ENCODE measurements at regions not wholly inside any gene's neighbourhood (a gene's known extent, or its start where the extent isn't known, plus 50 kb on each side); places are given as distances from the start of the nearest gene placed in this dataset.

DNA sequence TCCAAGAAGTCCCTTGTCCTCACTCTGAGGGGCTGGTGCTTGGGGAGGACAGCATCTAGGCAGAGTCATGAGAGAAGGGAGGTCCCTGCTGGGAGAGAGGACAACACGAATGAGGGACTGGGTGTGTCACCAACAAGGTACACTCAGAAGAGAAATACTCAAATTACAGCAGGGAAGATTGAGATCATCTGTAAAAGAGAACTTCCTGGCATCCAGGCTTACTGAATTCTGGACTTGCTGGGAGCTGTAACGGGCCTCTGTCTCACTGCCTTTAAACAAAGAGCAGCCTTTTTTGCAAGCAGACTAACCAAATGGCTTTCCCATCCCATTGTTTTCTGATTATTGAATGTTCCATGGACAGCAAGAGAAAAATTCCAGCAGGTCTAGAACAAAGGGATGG is 195.7 kb upstream of the RAB4A start:
- Mint-ChIP-seq H3K9me3 (no peaks in the 10 kb centered on the region), H3K4me1 (ENCODE audit: low read depth) (peaks cover 7% of the 10 kb centered on the region), H3K4me3 (ENCODE audit: low read depth) (no peak overlapping the region), H3K27ac (no peak overlapping the region), H3K36me3 (ENCODE audit: low read depth) (no peaks in the 10 kb centered on the region), H3K27me3 (ENCODE audit: low read depth) (peaks cover 6% of the 10 kb centered on the region)
- intact Hi-C loops (cut with micrococcal nuclease) = no loop called here
- no peak for DNase-seq (ENCODE audit: low spot score)

DNA sequence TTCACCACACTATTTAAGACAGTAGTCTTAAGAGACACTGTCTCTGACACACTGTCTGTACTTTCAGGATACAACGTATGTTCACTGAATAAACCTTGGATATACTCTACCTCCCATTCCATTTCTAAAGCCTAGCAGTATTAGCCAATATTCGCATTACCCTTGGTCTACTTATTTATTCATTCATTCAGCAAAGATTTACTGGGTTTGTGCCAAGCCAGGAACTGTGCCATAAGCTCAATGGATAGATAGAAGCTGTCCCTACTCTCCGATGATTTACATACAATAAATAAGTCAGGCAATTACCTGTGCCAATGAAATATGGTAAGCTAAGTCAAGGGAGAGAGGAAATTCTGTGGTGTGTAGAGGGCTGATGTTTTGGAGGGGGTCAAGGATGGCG is 195.2 kb upstream of the RAB4A start:
- intact Hi-C loops (cut with micrococcal nuclease) = no loop called here
- Mint-ChIP-seq H3K36me3 (ENCODE audit: low read depth) (no peaks in the 10 kb centered on the region), H3K4me3 (ENCODE audit: low read depth) (no peak overlapping the region), H3K9me3 (no peaks in the 10 kb centered on the region), H3K27me3 (ENCODE audit: low read depth) (peaks cover 6% of the 10 kb centered on the region), H3K4me1 (ENCODE audit: low read depth) (peaks cover 7% of the 10 kb centered on the region), H3K27ac (no peak overlapping the region)
- DNase-seq (ENCODE audit: low spot score) = no peak

DNA sequence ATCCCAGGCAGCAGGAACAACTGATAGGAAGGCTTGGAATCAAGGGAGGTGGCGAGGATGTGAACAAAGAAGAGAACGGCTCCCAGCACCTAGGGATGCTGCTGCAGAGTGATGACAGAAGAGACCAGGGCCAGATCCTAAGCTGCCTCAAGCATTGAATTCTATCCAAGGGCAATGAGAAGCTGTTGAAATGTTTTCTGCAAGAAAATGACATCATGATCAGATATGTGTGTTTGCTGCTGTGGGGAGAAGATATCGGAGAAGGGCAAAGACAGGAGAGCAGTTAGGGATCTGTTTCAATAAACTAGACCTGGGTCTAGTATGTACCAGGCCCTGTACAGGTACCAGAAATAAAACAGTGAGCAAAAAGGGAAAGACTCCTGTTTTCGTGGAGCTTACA is 194.7 kb upstream of the RAB4A start:
- Mint-ChIP-seq H3K4me3 (ENCODE audit: low read depth) (no peak overlapping the region), H3K4me1 (ENCODE audit: low read depth) (peaks cover 7% of the 10 kb centered on the region), H3K36me3 (ENCODE audit: low read depth) (no peaks in the 10 kb centered on the region), H3K27ac (no peak overlapping the region), H3K9me3 (no peaks in the 10 kb centered on the region), H3K27me3 (ENCODE audit: low read depth) (peaks cover 6% of the 10 kb centered on the region)
- no peak for DNase-seq (ENCODE audit: low spot score)
- intact Hi-C loops (cut with micrococcal nuclease) = no loop called here

DNA sequence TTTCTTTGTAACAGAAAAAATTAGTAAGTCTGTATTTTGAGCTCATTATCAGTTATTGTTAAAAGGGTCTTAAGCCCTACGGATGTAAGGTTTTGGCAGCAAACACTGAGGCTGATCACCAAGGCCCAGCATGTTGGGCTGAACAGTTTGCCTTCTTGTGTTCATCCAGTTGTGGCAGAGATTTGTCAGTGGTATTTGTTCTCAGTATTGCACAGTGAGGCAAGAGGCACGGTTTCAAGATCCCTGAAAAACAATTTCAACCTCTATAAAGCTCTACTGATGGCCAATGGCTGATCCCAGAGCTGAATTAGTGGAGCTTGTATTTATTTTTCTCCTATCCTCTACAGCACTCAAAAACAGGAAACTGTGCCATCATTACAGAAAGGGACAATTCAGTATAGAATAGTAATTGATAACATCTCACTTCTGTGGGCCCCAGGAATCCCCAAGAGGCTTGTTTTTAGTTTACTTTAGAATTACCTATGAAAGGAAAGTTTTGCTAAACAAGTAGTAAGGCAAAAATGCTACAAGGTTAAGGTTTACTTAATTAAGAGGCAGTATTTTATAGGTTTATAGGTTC is 191.8 kb upstream of the RAB4A start:
- Mint-ChIP-seq H3K9me3 (peaks cover 22% of the 10 kb centered on the region), H3K4me1 (ENCODE audit: low read depth) (peaks cover 7% of the 10 kb centered on the region), H3K27ac (no peak overlapping the region), H3K27me3 (ENCODE audit: low read depth) (peaks cover 17% of the 10 kb centered on the region), H3K36me3 (ENCODE audit: low read depth) (peaks cover 3% of the 10 kb centered on the region), H3K4me3 (ENCODE audit: low read depth) (no peak overlapping the region)
- DNase-seq (ENCODE audit: low spot score) = no peak
- intact Hi-C loops (cut with micrococcal nuclease) = loop anchor here (1.0 kb wide), 1 partner anchor 284 kb away; no protein-coding TSS in a partner anchor

DNA sequence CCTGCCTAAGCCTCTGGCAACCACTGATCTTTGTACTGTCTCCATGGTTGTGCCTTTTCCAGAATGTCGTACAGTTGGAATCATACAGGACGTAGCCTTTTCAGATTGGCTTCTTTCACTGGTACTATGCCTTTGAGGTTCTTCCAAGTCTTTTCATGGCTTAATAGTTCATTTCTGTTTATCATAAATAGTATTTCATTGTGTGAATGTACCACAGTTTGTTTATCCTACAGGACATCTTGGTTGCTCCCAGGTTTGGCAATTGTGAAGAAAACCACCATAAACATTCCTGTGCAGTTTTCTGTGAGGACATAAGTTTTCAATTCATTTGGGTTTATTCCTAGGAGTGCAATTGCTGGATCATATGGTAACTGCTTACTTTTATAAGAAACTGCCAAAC is 190.6 kb upstream of the RAB4A start:
- Mint-ChIP-seq H3K27me3 (ENCODE audit: low read depth) (peaks cover 26% of the 10 kb centered on the region), H3K9me3 (peaks cover 22% of the 10 kb centered on the region), H3K4me3 (ENCODE audit: low read depth) (no peak overlapping the region), H3K4me1 (ENCODE audit: low read depth) (peaks cover 7% of the 10 kb centered on the region), H3K27ac (no peak overlapping the region), H3K36me3 (ENCODE audit: low read depth) (peaks cover 3% of the 10 kb centered on the region)
- no peak for DNase-seq (ENCODE audit: low spot score)
- intact Hi-C loops (cut with micrococcal nuclease) = no loop called here

DNA sequence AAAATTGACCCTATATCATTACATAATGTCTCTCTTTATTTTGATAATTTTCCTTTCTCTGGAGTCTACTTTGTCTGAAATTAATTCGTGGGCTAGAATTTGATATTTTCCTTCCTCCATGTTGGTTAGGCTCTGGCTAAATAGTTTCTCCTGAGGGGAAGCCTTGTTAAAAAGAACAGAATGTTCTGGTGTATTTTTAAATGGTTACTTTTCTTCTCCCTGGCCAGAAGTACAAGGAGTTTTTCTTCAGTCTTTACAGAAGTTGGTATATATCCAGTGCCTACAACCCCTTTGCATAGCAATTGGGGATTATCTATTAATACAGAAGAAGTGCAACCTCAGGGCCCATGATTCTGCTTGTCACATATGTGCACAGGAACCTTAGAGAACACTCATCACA is 185.6 kb upstream of the RAB4A start:
- Mint-ChIP-seq H3K36me3 (ENCODE audit: low read depth) (peaks cover 3% of the 10 kb centered on the region), H3K4me3 (ENCODE audit: low read depth) (no peak overlapping the region), H3K9me3 (peaks cover 22% of the 10 kb centered on the region), H3K4me1 (ENCODE audit: low read depth) (no peaks in the 10 kb centered on the region), H3K27ac (no peak overlapping the region), H3K27me3 (ENCODE audit: low read depth) (peaks cover 29% of the 10 kb centered on the region)
- intact Hi-C loops (cut with micrococcal nuclease) = no loop called here
- DNase-seq (ENCODE audit: low spot score) = no peak

DNA sequence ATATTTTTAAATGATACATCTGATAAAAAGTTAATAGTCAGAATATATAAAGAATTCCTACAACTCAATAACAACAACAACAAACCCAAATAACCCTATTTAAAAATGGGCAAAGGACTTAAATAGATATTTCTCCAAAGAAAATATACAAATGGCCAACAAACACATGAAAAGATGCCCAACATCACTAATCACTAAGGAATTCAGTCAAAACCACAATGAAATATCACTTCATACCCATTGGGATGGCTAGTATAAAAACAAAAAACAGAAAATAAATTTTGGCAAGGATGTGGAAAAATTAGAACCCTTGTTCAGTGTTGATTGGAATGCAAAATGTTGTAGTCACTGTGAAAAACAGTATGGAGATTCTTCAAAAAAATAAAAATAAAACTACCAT is 184.8 kb upstream of the RAB4A start:
- no peaks in the 10 kb centered on the region for H3K4me1 Mint-ChIP-seq (ENCODE audit: low read depth)
- peaks cover 32% of the 10 kb centered on the region for H3K27me3 Mint-ChIP-seq (ENCODE audit: low read depth)
- intact Hi-C loops (cut with micrococcal nuclease) = no loop called here
- H3K36me3 Mint-ChIP-seq (ENCODE audit: low read depth) = peaks cover 3% of the 10 kb centered on the region
- no peak overlapping the region for H3K27ac Mint-ChIP-seq
- no peak overlapping the region for H3K4me3 Mint-ChIP-seq (ENCODE audit: low read depth)
- no peak for DNase-seq (ENCODE audit: low spot score)
- H3K9me3 Mint-ChIP-seq = peaks cover 22% of the 10 kb centered on the region

DNA sequence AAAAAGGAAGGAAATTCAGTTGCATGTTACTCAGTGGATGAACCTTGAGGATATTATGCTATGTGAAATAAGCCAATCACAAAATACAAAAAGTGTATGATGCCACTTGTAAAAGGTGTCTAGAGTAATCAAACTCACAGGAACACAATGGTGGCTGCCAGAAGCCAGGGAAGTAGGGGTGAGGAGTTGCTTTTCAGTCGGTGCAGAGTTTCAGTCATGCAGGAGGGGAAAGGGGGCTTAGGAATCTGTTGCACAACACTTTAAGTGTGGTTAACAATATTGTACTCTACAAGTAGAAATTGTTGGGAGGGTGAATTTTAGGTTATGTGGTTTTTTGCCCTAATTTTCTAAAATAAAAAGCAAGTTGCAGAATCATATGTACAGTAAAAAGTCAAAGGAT is 184.2 kb upstream of the RAB4A start:
- no peak for DNase-seq (ENCODE audit: low spot score)
- Mint-ChIP-seq H3K4me1 (ENCODE audit: low read depth) (no peaks in the 10 kb centered on the region), H3K4me3 (ENCODE audit: low read depth) (no peak overlapping the region), H3K36me3 (ENCODE audit: low read depth) (peaks cover 3% of the 10 kb centered on the region), H3K27me3 (ENCODE audit: low read depth) (peaks cover 30% of the 10 kb centered on the region), H3K27ac (no peak overlapping the region), H3K9me3 (peaks cover 18% of the 10 kb centered on the region)
- intact Hi-C loops (cut with micrococcal nuclease) = no loop called here

DNA sequence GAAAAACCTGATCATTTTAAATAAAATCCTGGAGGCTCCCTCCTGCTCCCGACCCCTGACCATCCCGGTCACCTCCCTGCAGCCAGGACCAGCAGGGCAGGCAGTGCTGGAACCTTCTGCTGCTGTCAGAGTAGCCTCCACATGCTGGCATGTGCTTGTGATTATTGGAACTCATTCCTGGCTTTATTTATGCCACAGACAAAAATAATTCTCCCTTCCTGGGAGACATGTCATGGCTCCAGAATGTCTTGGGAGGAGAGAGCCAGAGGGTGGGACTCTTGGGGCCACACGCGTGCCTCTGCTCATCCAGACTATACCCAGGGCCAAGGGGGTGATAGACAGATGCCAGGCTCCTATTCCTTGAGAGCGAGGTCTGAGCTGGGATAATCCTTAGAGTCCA is 183.6 kb upstream of the RAB4A start:
- peaks cover 2% of the 10 kb centered on the region for H3K36me3 Mint-ChIP-seq (ENCODE audit: low read depth)
- H3K9me3 Mint-ChIP-seq = peaks cover 12% of the 10 kb centered on the region
- no peak overlapping the region for H3K4me3 Mint-ChIP-seq (ENCODE audit: low read depth)
- H3K27me3 Mint-ChIP-seq (ENCODE audit: low read depth) = peaks cover 30% of the 10 kb centered on the region
- intact Hi-C loops (cut with micrococcal nuclease) = no loop called here
- no peak overlapping the region for H3K27ac Mint-ChIP-seq
- no peaks in the 10 kb centered on the region for H3K4me1 Mint-ChIP-seq (ENCODE audit: low read depth)
- no peak for DNase-seq (ENCODE audit: low spot score)

DNA sequence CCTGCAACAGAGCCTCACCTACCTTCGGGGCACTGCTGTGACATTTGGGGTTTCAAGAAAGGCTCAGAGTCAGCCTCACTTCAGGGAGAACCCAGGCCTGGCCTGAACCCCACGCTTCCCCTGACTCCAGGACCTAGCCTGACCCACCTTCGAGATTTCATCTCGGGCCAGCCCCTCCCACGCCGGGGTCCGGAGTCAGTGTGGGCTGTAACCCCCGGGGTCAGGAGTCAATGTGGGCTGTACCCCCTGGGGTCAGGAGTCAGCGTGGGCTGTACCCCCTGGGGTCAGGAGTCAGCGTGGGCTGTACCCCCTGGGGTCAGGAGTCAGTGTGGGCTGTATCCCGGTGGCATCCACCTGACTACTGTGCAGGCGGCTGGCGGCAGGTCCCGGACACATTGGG is 183.0 kb upstream of the RAB4A start:
- Mint-ChIP-seq H3K27ac (no peak overlapping the region), H3K4me1 (ENCODE audit: low read depth) (no peaks in the 10 kb centered on the region), H3K27me3 (ENCODE audit: low read depth) (peaks cover 26% of the 10 kb centered on the region), H3K36me3 (ENCODE audit: low read depth) (no peaks in the 10 kb centered on the region), H3K4me3 (ENCODE audit: low read depth) (no peak overlapping the region), H3K9me3 (peaks cover 6% of the 10 kb centered on the region)
- DNase-seq (ENCODE audit: low spot score) = no peak
- intact Hi-C loops (cut with micrococcal nuclease) = no loop called here

DNA sequence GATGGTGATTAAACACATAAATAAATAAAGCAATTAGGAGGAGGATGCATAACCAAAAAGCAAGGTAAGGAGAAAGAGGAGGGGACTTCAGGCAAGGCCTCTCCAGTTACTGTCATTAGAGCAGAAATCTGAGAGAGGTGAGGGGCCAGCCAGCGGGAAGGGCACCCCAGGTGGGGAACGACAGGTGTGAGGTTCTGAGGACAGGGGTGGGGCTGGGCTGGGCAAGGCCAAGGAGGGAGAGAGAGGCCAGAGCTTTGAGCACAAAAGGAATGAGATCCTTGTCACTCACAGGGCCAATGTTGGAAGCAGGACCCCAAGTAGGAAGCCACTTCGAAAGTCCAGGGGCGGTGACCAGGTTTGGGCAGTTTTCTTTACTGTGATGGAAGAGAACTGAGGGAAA is 182.2 kb upstream of the RAB4A start:
- H3K27me3 Mint-ChIP-seq (ENCODE audit: low read depth) = peaks cover 24% of the 10 kb centered on the region

DNA sequence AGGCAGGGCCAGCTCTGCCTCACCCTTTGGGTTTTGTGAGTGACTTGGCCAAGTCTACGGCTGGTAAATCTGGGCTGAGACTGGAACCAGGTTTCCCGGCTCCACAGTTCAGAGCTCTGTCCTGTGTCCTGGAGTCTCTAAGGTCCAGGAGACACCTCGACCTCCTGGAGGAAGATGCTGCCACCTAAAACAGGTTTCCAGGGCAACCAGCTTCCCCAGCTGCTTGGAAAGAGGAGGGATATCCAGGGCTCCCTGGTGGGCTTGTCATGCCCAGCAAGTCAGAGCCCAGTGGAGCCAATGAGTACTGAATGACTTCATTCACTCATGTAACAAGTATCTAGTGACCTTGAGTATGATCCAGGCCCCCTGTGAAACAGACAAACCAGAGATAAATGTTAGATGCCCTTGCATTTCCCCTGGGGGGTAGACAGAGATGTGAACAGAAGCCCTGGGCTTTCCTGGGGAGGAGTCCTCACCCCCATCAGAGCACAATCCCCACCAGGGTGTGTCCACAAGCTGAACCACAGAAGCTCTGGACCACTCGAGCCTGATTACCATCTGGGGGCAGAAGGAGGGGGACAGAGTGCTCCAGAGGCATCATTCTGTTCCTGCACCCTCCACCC is 181.2 kb upstream of the RAB4A start:
- intact Hi-C loops (cut with micrococcal nuclease) = no loop called here
- Mint-ChIP-seq H3K4me3 (ENCODE audit: low read depth) (no peak overlapping the region), H3K27me3 (ENCODE audit: low read depth) (peaks cover 17% of the 10 kb centered on the region), H3K4me1 (ENCODE audit: low read depth) (no peaks in the 10 kb centered on the region), H3K9me3 (no peaks in the 10 kb centered on the region), H3K36me3 (ENCODE audit: low read depth) (no peaks in the 10 kb centered on the region), H3K27ac (no peak overlapping the region)
- no peak for DNase-seq (ENCODE audit: low spot score)

More for the DNA sequence above, 182.2 kb upstream of the RAB4A start:
- Mint-ChIP-seq H3K9me3 (no peaks in the 10 kb centered on the region), H3K4me3 (ENCODE audit: low read depth) (no peak overlapping the region), H3K36me3 (ENCODE audit: low read depth) (no peaks in the 10 kb centered on the region), H3K4me1 (ENCODE audit: low read depth) (no peaks in the 10 kb centered on the region), H3K27ac (no peak overlapping the region)
- intact Hi-C loops (cut with micrococcal nuclease) = no loop called here
- DNase-seq (ENCODE audit: low spot score) = no peak

DNA sequence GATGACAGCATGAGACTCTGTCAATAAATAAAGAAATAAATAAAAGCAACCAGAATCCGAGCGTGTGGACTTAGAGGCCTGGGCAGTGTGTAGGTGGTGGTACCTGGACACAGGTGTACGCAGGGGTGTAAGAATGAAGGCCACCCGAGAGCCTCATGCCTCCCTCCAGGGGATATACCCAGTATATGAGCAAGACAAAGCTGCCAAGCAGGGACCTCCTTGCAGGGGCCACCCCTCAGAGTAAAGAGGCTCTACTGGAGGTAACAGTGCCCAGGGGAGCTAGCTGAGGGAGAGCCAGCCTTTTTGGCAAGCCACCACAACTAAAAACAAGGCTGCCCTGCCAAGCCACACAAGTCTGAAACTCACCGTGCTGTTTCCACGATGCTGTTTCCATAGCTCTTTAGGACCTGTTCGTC is 179.2 kb upstream of the RAB4A start:
- intact Hi-C loops (cut with micrococcal nuclease) = no loop called here
- no peak overlapping the region for H3K4me3 Mint-ChIP-seq (ENCODE audit: low read depth)
- H3K27me3 Mint-ChIP-seq (ENCODE audit: low read depth) = peaks cover 5% of the 10 kb centered on the region
- H3K9me3 Mint-ChIP-seq = no peaks in the 10 kb centered on the region
- no peak for DNase-seq (ENCODE audit: low spot score)
- H3K36me3 Mint-ChIP-seq (ENCODE audit: low read depth) = no peaks in the 10 kb centered on the region
- H3K27ac Mint-ChIP-seq = no peak overlapping the region
- no peaks in the 10 kb centered on the region for H3K4me1 Mint-ChIP-seq (ENCODE audit: low read depth)
